H1 (cell line): ENCODE measurements at regions not wholly inside any gene's neighbourhood (a gene's known extent, or its start where the extent isn't known, plus 50 kb on each side); places are given as distances from the start of the nearest gene placed in this dataset.

Source experiments
- CTCF ChIP-seq, 3 experiments: IDR thresholded peaks; 1 replicate in 2 of 3; 2 replicates in 1 of 3; pipeline versions ENCODE4 v1.5.1 to v1.6.1; 2011; ENCODE audit warnings: low read length in 3 of 3, mild to moderate bottlenecking in 3 of 3, inconsistent platforms in 2 of 3, low read depth in 1 of 3, moderate library complexity in 1 of 3; ENCODE audit not compliant: insufficient read depth in 1 of 3; ENCODE audit errors: control extremely low read depth in 1 of 3
- GTF2F1 ChIP-seq: IDR thresholded peaks from 2 replicates; pipeline ENCODE4 v1.6.1; 2012; ENCODE audit warnings: low read depth, low read length, improper control_type of control experiment, borderline replicate concordance
- SUZ12 ChIP-seq: fragments of 200-600 bp; sonication (generic); IDR thresholded peaks from 2 replicates; pipeline ENCODE4 v1.6.1; 2012; ENCODE audit warnings: mild to moderate bottlenecking, inconsistent platforms, low read length, moderate library complexity, mixed read lengths
- TAF7 ChIP-seq: optimal IDR thresholded peaks from 2 replicates; pipeline ENCODE3; 2011; ENCODE audit warnings: low read depth, mild to moderate bottlenecking, inconsistent platforms, low read length, moderate library complexity, borderline replicate concordance
- TF ChIP-seq, protein P1 (sequence below): IDR thresholded peaks from 2 replicates; pipeline ENCODE4 v1.6.1; 2012; ENCODE audit warnings: low read length, inconsistent platforms

DNA sequence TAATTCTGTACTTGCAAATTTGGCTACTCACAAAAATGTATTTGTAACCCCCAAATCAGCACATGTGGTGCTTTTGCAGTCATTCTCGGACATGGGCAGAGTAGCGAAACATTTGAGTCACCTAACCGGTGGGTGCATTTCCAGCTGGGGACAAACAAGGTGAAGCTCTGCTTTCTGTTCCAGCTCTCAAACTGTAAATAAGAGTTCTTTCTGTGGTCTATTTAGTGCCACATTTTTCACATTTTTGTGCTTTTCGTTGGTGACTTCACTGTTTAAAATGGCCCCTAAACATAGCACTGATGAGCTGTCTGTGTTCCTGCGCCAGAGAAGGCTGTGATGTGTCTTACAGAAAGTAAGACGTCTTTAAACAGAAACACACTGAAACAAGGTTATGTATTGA lies 244.5 kb downstream of the CDC5L start (continued):
- TF ChIP-seq CTCF (IDR thresholded peaks at IDR 0.05; ENCODE audit: control extremely low read depth in 1 of 3, insufficient read depth in 1 of 3, low read depth in 1 of 3, low read length in 3 of 3) (no peak), TAF7 (no peak), SUZ12 (no peak), GTF2F1 (no peak)
- TF ChIP-seq, protein P1, sequence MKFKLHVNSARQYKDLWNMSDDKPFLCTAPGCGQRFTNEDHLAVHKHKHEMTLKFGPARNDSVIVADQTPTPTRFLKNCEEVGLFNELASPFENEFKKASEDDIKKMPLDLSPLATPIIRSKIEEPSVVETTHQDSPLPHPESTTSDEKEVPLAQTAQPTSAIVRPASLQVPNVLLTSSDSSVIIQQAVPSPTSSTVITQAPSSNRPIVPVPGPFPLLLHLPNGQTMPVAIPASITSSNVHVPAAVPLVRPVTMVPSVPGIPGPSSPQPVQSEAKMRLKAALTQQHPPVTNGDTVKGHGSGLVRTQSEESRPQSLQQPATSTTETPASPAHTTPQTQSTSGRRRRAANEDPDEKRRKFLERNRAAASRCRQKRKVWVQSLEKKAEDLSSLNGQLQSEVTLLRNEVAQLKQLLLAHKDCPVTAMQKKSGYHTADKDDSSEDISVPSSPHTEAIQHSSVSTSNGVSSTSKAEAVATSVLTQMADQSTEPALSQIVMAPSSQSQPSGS = no peak
